Hypothalamus (tissue), 51 donors: ENCODE measurements at regions not wholly inside any gene's neighbourhood (a gene's known extent, or its start where the extent isn't known, plus 50 kb on each side); places are given as distances from the start of the nearest gene placed in this dataset.

ENCODE experiments used
- DNase-seq, 51 donors: peaks; one replicate each; lab custom pipeline; 2025; lab: John Stamatoyannopoulos, UW

DNA sequence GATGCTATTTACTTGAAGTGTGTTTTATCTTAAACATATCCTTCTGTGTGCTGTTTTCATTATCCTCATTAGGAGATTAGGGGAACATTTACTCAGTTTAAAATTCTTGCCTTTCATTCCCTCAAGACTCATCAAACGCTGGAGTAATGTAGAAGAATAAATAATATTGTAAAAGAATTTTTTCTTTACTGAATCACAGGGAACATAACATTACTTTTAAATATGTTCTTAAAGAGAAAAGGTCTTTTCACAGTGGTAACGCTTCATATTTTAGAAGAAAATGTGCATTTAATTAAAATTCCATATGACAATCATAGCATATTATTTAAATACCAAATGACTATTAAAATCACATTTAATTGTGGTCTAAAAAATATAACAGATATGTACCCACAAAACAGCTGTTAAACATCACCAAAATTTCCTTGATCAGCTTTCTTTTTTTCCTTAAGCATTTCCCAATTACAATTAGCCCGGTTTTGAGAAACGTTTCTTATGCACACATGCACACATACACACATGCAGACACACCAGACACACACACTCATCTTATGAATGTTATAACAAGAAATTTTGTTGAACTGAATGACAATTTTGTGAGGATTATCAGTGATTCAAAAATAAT lies 102.0 kb upstream of the GLI3 start:
- DNase-seq: no peak

- no peak for DNase-seq
Measured at GRCh38 chr7:42338231-42338915, 101.4 kb upstream of the GLI3 start.

GRCh38 chr7:42337225-42337905 lies 100.4 kb upstream of the GLI3 start:
- DNase-seq: no peak

GRCh38 chr7:42332605-42333222 lies 95.7 kb upstream of the GLI3 start:
- no peak for DNase-seq

- DNase-seq: no peak
Measured at GRCh38 chr7:42319631-42320030, 82.6 kb upstream of the GLI3 start.

GRCh38 chr7:42315631-42316030 lies 78.6 kb upstream of the GLI3 start:
- no peak for DNase-seq

DNA sequence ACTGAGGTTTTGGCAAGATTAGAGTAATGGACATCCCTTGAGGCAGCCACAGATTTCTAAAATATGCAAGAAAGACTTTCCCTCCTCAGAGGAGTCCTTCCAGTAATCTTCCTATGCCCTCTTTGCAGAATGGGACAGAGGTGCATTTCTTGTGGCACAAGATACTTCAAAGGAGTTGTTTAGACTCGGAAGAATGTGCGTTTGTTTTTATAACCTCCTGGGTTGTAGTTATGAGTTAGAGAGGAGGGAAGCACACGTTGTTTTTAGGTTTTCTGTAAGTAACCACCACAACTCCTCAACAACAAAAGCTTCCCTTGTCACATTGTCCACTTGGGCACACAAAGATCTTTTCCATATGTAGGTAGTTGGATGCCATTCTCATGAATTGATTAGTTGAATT lies 78.1 kb upstream of the GLI3 start:
- DNase-seq: no peak

GRCh38 chr7:42314696-42315095 lies 77.7 kb upstream of the GLI3 start:
- DNase-seq: no peak

DNA sequence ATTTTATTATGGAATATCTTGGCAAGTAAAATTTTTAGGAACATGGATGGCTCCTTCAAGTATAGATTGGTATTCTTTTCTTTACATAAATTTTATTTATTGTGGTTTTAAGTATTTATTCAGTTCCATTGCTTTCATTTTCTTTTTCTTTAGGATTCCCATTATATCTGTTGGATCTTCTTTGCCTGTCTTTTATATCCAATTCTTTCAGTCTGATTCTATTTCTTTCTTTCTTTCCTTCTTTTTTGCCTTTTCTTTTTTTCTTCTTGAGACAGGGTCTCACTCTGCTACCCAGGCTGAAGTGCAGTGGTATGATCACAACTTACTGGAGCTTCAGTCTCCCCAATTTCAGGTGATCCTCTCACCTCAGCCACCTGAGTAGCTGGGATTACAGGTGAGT lies 74.2 kb upstream of the GLI3 start:
- no peak for DNase-seq

DNA sequence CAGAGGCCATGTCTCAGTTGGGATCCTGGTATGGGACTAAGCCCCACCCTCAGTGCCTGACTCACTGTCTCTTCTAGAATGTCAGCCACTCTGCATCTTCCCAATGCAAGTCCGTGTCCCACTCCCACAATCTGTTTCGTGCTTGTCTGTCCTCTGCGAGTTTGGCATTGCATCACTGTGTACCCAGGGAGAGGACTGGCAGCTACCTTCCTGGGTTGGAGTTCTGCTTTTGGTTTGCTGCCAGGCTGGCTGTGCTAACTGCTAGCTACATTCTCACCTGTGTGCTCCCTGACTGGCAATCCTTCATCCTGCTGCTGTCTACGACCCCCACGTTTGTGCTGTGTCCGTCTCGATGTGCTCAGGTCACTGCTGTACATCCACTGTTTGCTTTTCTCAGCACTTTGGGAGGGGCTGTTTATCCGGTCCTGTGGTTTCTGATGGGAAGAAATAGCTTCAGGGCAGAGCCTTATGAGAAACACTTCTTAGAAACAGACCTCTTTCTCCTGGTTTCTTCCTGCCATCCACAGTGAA lies 56.0 kb upstream of the GLI3 start:
- no peak for DNase-seq

- DNase-seq: no peak
Measured at GRCh38 chr7:42289473-42289872, 52.5 kb upstream of the GLI3 start.
